ELF-1 (cell line): ENCODE measurements at regions not wholly inside any gene's neighbourhood (a gene's known extent, or its start where the extent isn't known, plus 50 kb on each side); places are given as distances from the start of the nearest gene placed in this dataset.

ENCODE experiments used
- DNase-seq: peaks from one replicate; pipeline ENCODE4 v3.0.0-alpha.2; 2016; ENCODE audit warnings: low read depth, low spot score

DNA sequence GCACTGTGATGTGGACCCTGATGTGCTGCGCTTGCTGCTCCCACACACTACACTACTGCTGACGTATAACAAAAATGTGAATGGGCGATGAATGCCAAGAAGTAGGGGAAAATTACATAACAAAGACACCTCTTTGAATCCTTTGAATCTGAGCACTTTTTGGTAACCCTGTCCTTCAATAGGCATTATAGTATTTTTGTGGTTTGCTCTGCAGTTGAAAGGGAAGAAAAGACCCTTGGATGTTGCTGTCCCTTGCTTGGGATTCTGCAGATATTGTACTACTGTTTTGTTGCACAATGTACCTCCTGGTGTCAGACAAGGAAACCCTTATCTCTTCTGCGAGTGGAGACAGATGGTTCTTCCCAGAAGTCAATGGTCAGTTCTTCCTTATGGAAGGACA lies 124.8 kb upstream of the UBE3A start:
- DNase-seq, result no peak

DNA sequence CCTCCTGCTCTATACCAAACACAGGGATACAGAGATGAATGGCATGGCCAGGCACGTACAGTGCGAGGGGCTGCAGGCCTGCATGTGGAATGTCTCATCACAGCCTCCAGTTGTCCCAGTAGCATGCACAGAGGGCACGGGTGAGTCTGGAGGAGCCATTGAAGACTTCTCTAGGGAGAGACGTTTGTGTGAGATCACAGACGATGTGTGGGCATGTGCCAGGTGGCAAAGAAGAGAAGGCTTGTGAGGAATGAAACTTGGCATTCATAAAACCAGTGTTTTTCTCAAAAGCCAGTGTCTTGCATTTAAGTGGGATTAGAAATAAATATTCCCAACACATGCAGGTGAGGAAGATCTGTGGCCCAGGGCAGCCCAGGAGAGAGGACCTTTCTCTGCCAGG lies 119.1 kb upstream of the UBE3A start:
- DNase-seq, result no peak

DNA sequence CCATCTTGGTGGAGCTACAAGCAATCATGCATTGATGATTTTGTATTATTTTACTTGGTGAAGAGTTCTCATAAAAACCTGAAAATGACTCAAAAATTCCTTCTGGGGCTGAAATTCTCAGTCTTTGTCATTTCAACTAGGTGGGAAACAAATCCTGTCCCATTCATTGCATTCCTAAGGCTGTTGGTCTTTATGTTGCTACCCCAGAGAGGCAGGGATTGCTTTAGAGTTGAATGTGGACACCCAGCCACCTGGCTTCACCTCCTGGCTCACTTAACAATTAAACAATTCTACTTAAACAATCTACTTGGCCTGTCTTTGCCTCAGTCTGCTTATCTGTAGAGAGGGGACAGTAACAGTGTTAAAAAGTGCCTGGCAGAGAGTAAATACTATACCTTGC lies 117.3 kb upstream of the UBE3A start:
- no peak for DNase-seq

- no peak for DNase-seq
These were observed 115.8 kb upstream of the UBE3A start for GRCh38 chr15:25554640-25555039.

- no peak for DNase-seq
These were observed 109.8 kb upstream of the UBE3A start for GRCh38 chr15:25548600-25548999.

DNA sequence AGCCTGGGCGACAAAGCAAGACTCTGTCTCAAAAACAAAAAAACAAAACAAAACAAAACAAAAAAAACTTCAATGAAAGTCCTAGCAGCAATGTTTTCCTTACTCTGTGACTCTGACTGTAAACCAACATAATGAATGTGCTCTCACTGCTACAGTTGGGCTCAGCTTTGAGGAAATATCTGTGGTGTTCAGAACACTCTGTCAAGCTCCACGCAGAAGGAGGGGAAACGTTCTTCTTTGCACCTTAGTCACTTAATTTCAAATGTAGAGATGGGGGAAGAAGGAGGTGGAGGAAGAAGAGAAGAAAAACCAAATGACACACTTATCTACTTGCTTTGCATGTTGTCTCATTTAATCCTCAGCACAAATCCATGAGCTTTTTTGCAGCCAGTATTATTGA lies 107.1 kb upstream of the UBE3A start:
- no peak for DNase-seq

GRCh38 chr15:25545017-25545416 lies 106.2 kb upstream of the UBE3A start:
- DNase-seq, result no peak

GRCh38 chr15:25544076-25544475 lies 105.3 kb upstream of the UBE3A start:
- DNase-seq, result no peak

GRCh38 chr15:25543196-25543595 lies 104.4 kb upstream of the UBE3A start:
- DNase-seq, result peak; percentile 20

GRCh38 chr15:25541228-25541627 lies 102.4 kb upstream of the UBE3A start:
- DNase-seq, result no peak

- no peak for DNase-seq
These were observed 98.2 kb upstream of the UBE3A start for GRCh38 chr15:25536801-25537611.

- DNase-seq, result no peak
These were observed 97.0 kb upstream of the UBE3A start for GRCh38 chr15:25535866-25536265.

DNA sequence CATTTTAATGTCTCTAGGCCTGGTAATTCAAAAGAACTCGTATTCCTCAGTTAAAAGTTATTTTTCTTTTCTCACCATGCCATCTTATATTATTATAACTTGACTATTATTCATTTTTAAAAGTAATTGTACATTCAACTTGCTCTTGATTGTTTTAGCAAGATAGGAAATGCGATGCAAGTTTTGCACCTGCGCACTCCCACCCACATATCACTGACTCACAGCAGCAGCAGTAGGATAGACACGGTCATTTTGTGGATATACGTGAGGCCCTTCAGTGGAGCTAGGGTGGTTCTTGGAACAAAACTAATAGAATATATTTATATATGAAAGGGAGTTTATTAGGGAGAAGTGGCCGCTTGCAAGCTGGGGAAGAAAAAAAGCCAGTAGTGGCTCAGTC lies 95.5 kb upstream of the UBE3A start:
- DNase-seq, result no peak

DNA sequence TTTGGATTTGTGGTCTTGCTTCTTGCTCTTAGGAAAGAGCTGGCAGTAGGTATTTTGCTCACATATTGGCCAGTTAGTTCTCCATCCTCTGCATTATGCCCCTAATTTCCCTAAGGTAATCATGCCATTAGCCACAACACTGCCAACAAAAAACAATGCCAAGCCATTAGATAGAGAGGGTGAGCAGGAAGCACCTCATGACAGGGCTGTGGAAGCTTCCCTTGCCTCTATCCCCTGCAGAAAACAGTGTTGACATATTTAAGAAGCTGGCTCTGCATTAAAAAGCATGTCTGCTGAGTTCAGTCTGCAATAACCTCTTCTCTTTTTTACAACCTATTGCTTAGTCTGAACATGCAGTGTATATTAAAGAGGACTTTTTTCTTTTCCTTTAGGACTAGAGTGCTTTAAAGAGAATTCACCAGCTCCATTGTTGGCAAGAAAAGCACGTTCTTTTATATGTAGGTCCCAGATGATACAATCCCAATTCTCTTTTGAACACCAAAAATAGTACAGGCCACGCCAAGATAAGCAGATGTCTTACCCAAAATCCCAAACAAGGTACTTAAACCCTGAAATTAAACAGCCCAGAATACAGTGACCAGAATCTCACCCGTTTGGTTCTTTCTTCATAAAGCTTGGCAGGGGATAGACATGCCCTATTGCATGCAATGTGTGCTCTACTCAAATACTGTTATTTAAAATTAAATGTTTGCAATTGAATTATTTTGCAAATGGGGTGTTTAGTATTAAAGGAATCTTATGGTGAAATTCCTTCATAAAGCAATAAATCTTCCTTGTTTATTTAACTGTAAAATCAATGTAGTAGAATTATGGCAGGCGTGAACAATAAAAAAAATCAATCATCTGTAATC lies 93.7 kb upstream of the UBE3A start:
- DNase-seq, result no peak

DNA sequence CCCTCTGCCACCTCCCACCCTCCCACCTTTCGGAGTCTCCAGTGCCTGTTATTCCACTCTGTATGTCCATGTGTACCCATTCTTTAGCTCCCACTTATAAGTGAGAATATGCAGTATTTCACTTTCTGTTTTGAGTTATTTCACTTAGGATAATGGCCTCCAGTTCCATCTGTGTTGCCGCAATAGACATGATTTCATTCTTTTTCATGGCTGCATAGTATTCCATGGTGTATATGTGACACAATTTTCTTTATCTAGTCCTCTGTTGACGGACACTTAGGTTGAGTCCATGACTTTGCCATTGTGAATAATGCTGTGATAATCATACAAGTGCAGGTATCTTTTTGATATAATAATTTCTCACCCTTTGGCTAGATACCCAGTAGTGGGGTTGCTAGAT lies 91.0 kb upstream of the UBE3A start:
- DNase-seq, result no peak

DNA sequence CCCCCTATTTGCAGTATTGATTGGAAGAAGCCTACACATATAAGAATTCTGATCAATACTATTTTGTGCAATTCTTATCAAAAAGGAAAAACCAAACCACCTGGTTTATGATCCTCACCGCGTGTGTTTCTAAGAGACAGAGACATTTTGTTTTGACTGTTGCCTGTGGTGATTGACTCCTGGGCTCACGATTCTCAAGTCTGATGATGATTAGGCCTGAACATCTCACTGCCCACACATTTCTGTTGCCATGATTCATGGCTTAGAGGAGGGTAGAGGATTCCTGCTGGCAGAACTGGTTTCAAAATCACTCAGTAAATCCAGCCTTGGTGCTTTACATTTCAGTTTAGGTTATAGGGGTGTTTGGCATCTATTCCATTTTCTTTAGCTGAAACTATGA lies 88.3 kb upstream of the UBE3A start:
- no peak for DNase-seq

DNA sequence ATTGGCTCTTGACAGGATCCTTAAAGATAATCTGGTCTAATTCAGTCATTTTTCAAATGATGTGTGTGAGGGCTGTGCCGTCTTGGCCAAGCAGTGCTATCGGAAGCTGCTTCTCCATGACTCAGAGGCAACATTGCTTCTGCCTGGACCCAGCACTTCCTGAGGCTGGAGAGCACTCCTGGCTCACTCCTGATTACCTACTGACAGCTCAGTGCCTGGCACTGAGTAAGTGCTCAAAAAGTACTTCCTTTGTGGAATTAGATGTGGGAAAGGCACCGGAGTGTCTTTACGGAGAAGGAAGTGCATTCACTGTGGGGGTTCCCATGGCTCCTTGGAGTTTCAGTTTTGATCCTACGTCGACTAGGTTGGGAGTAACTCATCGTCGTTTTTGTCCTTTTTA lies 86.9 kb upstream of the UBE3A start:
- no peak for DNase-seq

GRCh38 chr15:25515633-25516032 lies 76.8 kb upstream of the UBE3A start:
- DNase-seq, result no peak

GRCh38 chr15:25514522-25514921 lies 75.7 kb upstream of the UBE3A start:
- DNase-seq, result no peak

DNA sequence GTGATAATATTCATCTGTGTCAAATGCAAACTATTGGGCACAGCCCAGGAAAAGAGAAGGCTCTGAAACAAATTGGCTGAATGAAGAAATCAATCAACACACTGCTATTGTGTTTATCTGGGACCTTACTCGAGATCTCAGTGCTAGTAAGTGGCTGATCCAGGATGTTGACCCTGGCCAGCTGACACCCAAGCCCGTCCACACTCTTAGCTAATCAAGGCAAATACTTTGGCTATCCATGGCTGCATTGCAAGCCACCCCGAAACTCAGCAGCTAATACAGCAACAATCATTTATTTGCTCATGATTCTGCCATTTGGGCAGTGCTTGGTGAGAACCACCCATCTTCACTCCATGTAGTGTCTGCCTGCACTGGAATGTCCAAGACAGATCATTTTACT lies 74.1 kb upstream of the UBE3A start:
- DNase-seq, result no peak

GRCh38 chr15:25510146-25510545 lies 71.3 kb upstream of the UBE3A start:
- DNase-seq, result no peak

GRCh38 chr15:25509703-25510102 lies 70.9 kb upstream of the UBE3A start:
- DNase-seq, result no peak
